Esophagus squamous epithelium (tissue), 4 donors: ENCODE measurements at regions not wholly inside any gene's neighbourhood (a gene's known extent, or its start where the extent isn't known, plus 50 kb on each side); places are given as distances from the start of the nearest gene placed in this dataset.

Source experiments
- CTCF ChIP-seq, 6 experiments: fragments of 450-650 bp in 4 of 6; fragments of 200-600 bp in 2 of 6; sonication (generic) in 2 of 6; IDR thresholded peaks; one replicate each; pipeline ENCODE4 v1.5.1; 2016 to 2019; ENCODE audit warnings: antibody characterized with exemption in 6 of 6, mild to moderate bottlenecking in 4 of 6, moderate library complexity in 4 of 6
- POLR2A ChIP-seq, 4 donors: fragments of 450-650 bp; IDR thresholded peaks; one replicate each; pipeline ENCODE4 v1.6.1; 2017; ENCODE audit warnings: antibody characterized with exemption in 4 of 4, mild to moderate bottlenecking in 4 of 4, moderate library complexity in 3 of 4

- TF ChIP-seq CTCF (IDR thresholded peaks at IDR 0.05) (no peak), POLR2A (IDR thresholded peaks at IDR 0.05) (no peak)
Measured at GRCh38 chr2:58341047-58341446, 99.9 kb upstream of the FANCL start.
